ENCODE measurements at regions not wholly inside any gene's neighbourhood (a gene's known extent, or its start where the extent isn't known, plus 50 kb on each side); places are given as distances from the start of the nearest gene placed in this dataset.
A peak's percentile ranks its signal among the peaks of the same experiment; 100 is the strongest.

DNA sequence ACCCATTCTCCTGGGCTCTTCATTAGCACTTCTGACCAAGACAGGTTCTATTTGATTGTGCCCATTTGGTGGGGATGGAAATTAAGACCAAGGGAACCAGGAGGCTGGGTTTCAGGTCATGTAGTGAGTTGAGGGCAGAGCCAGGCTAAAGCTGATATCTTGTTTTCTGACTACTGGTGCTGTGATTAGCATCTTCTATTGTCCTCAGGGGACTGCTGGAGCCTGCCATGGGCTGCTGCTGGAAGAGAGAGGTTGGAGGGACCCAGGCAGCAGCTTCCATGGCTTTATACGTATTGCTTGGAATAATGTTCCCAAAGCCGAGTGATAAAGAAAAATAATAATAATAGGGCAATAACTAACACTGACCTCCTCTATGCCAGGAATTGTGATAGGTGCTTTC, 211.4 kb upstream of the ROPN1 start:
- Mint-ChIP-seq H3K27me3 (peaks cover 8% of the 10 kb centered on the region), H3K36me3 (ENCODE audit: low read depth) (no peaks in the 10 kb centered on the region), H3K4me1 (no peaks in the 10 kb centered on the region), H3K9me3 (no peaks in the 10 kb centered on the region), H3K4me3 (no peak overlapping the region), H3K27ac (no peak overlapping the region)
- DNase-seq = no peak
- intact Hi-C loops (cut with micrococcal nuclease) = no loop called here

DNA sequence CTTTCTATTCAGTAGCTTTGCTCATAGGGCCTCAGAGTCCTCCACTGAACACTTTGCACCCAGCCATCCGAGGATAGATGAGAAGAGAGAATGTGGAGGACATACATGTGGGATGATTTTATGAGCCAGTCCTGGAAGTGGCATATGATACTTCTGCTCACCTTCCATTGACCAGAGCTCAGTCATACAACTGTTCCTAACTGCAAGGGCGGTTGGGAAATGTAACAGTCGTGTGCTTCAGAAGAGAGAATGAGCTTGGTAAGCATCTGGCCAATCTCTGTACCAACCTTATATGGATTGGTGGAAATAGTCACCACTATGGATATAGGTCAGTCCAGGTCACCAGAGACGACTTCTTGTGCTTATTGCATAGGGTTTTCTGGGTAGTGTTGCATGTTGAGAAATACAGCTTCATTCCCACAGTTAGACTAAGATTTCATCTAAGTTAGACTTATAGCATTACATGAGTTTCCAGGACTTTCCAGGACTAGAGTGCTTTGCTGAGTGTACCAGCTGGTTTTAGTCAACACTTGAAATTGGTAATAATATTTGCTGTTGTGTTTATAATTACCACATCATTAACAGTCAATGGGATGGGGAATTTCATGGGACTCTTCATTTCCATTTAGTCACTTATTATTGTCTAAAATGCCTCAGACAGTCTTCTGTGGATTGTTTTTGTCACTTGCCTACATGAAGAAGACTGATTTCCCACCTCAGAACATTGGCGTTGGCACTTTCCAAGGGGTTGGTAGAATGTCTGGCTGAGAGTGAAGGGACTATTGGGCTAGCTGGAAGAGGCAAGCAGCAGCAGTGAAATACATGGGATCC, 214.5 kb upstream of the ROPN1 start:
- DNase-seq = no peak
- Mint-ChIP-seq H3K9me3 (no peaks in the 10 kb centered on the region), H3K4me1 (no peaks in the 10 kb centered on the region), H3K4me3 (no peak overlapping the region), H3K27me3 (peaks cover 9% of the 10 kb centered on the region), H3K27ac (no peak overlapping the region), H3K36me3 (ENCODE audit: low read depth) (no peaks in the 10 kb centered on the region)
- intact Hi-C loops (cut with micrococcal nuclease) = no loop called here

DNA sequence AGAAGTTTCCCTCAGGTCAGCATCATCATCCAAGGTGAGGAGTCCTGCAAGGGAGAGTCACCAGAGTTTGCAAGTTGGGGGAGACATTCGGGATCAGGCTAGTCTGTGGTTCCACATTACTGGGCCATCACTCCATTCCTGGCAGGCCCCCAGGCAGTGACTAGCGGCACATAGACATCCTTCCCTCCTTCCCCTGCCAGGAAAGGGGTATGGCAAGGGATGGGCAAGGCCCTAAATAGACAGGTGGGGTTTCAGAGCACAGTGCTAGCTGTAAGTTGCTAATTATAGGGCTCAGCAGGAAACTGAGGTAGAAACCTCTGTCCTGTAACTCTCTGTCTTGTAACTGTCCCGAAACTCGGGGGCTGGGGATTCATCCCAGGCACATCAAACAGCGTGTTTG, 215.2 kb upstream of the ROPN1 start:
- no peaks in the 10 kb centered on the region for H3K36me3 Mint-ChIP-seq (ENCODE audit: low read depth)
- H3K27me3 Mint-ChIP-seq = peaks cover 9% of the 10 kb centered on the region
- DNase-seq = no peak
- no peaks in the 10 kb centered on the region for H3K4me1 Mint-ChIP-seq
- intact Hi-C loops (cut with micrococcal nuclease) = no loop called here
- H3K9me3 Mint-ChIP-seq = no peaks in the 10 kb centered on the region
- no peak overlapping the region for H3K27ac Mint-ChIP-seq
- no peak overlapping the region for H3K4me3 Mint-ChIP-seq

DNA sequence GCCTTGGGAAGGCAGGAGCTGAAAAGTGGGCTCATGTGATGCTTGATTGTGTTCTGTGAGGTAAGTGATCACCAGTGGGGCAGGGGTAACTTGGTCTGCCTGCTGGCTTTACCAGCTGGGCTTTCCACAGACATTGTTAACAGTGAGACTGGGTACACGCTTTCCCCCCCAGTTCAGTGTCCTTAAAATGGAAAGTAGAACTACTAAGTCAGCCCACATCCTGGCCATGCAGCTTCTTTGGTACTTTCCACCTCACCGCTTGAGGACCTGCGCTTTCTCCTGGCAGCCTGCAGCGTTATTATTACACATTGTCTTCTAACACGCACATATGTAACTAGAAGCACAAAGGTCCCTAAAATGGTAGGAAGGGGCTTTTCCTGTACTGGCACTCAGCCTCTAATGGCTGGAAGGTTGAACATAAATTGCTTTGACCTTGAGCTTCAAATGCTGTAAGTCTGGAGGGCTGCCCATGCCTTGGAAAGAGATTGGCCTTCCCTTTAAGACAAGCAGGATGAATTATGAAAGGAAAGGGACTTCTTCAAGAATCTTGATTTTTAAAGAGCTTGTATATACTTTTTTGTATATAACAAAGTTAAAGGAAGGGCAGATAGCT, 216.1 kb upstream of the ROPN1 start:
- no peak overlapping the region for H3K27ac Mint-ChIP-seq
- H3K36me3 Mint-ChIP-seq (ENCODE audit: low read depth) = no peaks in the 10 kb centered on the region
- no peaks in the 10 kb centered on the region for H3K9me3 Mint-ChIP-seq
- intact Hi-C loops (cut with micrococcal nuclease) = no loop called here
- no peak for DNase-seq
- peaks cover 9% of the 10 kb centered on the region for H3K27me3 Mint-ChIP-seq
- H3K4me3 Mint-ChIP-seq = no peak overlapping the region
- no peaks in the 10 kb centered on the region for H3K4me1 Mint-ChIP-seq

DNA sequence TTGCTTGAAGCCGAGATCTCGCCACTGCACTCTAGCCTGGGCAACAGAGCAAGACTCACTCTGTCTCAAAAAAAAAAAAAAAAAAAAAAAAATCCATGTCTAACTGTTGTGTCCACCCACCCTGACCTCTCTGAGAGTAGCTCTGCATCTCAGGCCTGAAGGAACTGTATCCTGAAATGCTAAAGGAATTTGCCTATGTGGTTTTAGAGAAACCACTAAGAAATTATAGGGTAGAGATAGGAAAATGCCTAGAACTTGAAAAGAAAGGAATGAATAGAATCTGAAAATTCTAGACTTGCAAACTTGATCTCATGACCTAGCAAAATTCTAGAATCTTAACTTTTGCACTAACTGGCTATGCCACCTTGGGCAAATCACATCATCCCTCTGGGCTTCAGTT, 217.5 kb upstream of the ROPN1 start:
- H3K4me1 Mint-ChIP-seq = no peaks in the 10 kb centered on the region
- DNase-seq = no peak
- no peak overlapping the region for H3K4me3 Mint-ChIP-seq
- intact Hi-C loops (cut with micrococcal nuclease) = no loop called here
- no peaks in the 10 kb centered on the region for H3K36me3 Mint-ChIP-seq (ENCODE audit: low read depth)
- H3K9me3 Mint-ChIP-seq = no peaks in the 10 kb centered on the region
- H3K27me3 Mint-ChIP-seq = peaks cover 9% of the 10 kb centered on the region
- H3K27ac Mint-ChIP-seq = no peak overlapping the region

DNA sequence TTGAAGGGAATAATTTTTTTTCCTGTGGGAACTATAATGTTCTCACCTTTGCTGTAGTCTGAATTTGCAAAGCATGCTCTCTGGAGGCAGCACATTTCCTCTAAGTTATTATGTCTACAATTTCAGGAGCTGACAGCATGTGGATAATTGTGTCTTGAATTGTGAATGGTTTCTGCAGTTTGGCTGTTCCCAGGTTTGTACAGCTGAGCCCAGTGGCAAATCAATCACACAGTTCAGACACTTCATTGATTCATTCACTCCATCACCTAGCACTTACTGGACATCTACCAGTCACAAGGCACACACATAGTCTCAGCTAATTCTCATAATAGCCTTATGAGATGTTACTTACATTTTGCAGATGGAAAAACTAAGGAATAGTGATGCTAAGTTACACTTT, 219.0 kb upstream of the ROPN1 start:
- H3K9me3 Mint-ChIP-seq = no peaks in the 10 kb centered on the region
- DNase-seq = no peak
- no peaks in the 10 kb centered on the region for H3K36me3 Mint-ChIP-seq (ENCODE audit: low read depth)
- no peak overlapping the region for H3K4me3 Mint-ChIP-seq
- H3K4me1 Mint-ChIP-seq = no peaks in the 10 kb centered on the region
- intact Hi-C loops (cut with micrococcal nuclease) = no loop called here
- peaks cover 5% of the 10 kb centered on the region for H3K27me3 Mint-ChIP-seq
- no peak overlapping the region for H3K27ac Mint-ChIP-seq

DNA sequence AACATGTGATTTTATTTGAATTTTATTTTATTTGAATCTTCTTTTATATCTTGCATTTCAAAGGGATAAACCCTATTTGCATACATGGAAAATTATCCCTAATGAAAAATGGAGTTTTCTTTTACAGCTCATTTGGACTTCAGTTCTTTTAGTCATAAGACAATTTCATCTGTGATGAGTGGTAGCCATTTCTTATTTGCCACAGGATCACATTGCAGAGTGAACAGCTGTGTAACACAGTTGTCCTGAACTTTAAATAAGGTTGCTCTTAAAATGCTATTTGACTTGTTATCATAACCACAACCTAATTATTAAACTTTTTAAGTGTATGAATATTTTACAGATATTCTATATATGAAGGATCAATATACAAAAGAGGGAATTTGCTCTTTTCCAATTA, 221.7 kb upstream of the ROPN1 start:
- intact Hi-C loops (cut with micrococcal nuclease) = no loop called here
- no peak overlapping the region for H3K4me3 Mint-ChIP-seq
- no peak for DNase-seq
- H3K4me1 Mint-ChIP-seq = no peaks in the 10 kb centered on the region
- H3K9me3 Mint-ChIP-seq = peaks cover 4% of the 10 kb centered on the region
- no peak overlapping the region for H3K27ac Mint-ChIP-seq
- peaks cover 5% of the 10 kb centered on the region for H3K27me3 Mint-ChIP-seq
- no peaks in the 10 kb centered on the region for H3K36me3 Mint-ChIP-seq (ENCODE audit: low read depth)

DNA sequence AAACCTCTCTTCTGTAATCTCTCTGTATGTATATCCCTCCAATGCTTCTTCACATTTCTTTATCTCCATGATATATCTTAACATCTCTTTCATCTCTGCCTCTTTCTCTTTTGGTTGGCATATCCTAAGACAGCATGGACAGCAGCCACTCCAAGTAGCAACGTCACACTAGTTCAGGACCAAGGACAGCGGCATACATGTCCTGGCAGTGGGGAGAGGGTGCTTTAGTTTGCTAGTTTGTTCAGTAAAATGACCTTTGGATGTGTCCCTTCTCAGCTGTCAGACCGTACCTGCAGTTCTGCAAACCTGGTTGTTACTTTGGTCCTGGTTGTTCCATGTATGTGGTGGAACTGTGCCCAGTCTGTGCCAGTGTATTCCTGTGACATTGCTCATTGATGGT, 225.6 kb upstream of the ROPN1 start:
- no peaks in the 10 kb centered on the region for H3K27me3 Mint-ChIP-seq
- intact Hi-C loops (cut with micrococcal nuclease) = no loop called here
- no peak overlapping the region for H3K4me3 Mint-ChIP-seq
- DNase-seq = peak; percentile 83
- H3K9me3 Mint-ChIP-seq = peaks cover 4% of the 10 kb centered on the region
- no peak overlapping the region for H3K27ac Mint-ChIP-seq
- H3K4me1 Mint-ChIP-seq = no peaks in the 10 kb centered on the region
- no peaks in the 10 kb centered on the region for H3K36me3 Mint-ChIP-seq (ENCODE audit: low read depth)

DNA sequence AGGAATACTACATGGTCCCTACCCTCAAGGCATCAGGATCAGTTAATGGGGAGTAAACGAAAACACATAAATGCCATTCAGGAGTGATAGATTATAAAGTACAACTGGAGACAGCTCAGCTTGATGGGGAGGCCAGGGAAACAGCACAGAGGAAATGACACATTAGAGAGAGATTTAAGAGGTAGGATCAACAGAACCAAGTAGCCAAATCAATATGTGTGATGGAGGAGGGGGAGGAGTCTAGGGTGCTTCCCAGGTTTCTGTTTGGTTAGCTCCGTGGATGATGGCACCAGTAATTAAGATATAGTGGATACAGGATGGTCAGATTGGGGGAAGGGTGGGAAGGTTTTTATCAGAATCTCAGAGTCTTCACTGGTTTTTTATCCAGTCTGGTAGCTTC, 229.5 kb upstream of the ROPN1 start:
- H3K4me3 Mint-ChIP-seq = no peak overlapping the region
- no peaks in the 10 kb centered on the region for H3K4me1 Mint-ChIP-seq
- H3K9me3 Mint-ChIP-seq = peaks cover 4% of the 10 kb centered on the region
- no peak for DNase-seq
- H3K27ac Mint-ChIP-seq = no peak overlapping the region
- intact Hi-C loops (cut with micrococcal nuclease) = no loop called here
- no peaks in the 10 kb centered on the region for H3K27me3 Mint-ChIP-seq
- H3K36me3 Mint-ChIP-seq (ENCODE audit: low read depth) = no peaks in the 10 kb centered on the region

DNA sequence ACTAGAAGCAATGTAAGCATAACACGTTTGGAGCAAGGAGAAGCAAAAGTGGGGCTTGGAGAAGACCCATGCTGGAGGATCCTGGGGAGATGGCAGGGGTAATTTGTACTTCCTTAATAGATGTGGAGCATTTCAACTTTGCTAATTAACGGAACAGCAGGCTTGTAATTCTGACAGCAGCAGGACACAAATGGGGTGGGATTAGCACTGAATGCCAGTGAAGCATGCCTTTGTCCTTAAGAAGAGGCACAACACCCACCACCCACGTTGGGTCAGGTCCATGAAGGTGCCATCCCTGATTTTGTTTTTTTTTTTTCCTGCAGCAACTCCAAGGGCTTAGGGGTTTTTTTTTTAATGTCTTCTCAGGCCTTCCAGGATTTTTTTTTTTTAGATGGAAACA, 231.9 kb upstream of the ROPN1 start:
- H3K36me3 Mint-ChIP-seq (ENCODE audit: low read depth) = no peaks in the 10 kb centered on the region
- no peaks in the 10 kb centered on the region for H3K27me3 Mint-ChIP-seq
- no peak overlapping the region for H3K4me3 Mint-ChIP-seq
- H3K4me1 Mint-ChIP-seq = no peaks in the 10 kb centered on the region
- intact Hi-C loops (cut with micrococcal nuclease) = no loop called here
- H3K9me3 Mint-ChIP-seq = no peaks in the 10 kb centered on the region
- no peak for DNase-seq
- H3K27ac Mint-ChIP-seq = no peak overlapping the region

DNA sequence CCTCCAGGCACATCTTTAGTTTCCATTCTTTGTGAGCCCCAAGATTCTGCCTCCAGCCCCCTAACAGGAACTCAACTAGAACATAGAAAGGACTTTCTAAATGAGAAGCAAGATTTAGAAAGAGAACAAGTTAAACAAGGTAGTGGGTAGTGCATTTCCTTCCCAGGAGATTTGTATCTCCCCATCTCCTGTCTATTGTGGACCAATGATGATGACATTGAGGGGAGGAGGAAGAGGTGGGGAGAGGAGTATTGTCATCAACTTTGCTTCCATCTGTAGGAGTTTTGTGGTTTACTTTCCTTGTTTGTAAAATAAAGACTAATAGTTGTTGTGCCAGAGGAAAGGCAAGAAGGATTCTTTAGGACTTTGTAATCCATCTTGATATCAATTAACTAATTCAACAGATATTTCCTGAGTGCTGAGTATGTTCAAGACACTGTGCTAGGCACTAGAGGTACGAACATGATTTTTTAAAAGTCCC, 235.3 kb upstream of the ROPN1 start:
- Mint-ChIP-seq H3K27ac (no peak overlapping the region), H3K9me3 (no peaks in the 10 kb centered on the region), H3K4me1 (no peaks in the 10 kb centered on the region), H3K4me3 (no peak overlapping the region), H3K27me3 (peaks cover 2% of the 10 kb centered on the region), H3K36me3 (ENCODE audit: low read depth) (no peaks in the 10 kb centered on the region)
- intact Hi-C loops (cut with micrococcal nuclease) = no loop called here
- no peak for DNase-seq

DNA sequence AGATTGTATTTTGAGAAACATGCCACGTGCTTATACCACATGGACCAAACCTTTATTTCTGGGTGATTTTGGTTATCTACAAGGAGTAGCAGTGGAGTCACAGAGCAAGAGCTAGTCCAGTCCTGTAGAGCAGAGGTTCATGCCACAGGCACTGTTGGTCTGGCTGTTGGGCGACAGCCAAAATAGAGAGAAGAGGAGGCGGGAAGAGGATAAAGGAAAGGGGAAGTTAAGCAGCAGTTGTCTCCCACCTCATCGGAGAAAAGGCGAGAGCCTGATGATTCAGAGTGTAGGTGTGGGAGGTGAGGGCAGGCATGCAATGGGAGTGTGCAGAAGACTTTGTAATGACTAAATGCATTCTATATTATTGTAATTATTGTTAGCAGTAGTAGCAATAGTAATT, 237.5 kb upstream of the ROPN1 start:
- Mint-ChIP-seq H3K4me1 (no peaks in the 10 kb centered on the region), H3K27me3 (peaks cover 2% of the 10 kb centered on the region), H3K9me3 (no peaks in the 10 kb centered on the region), H3K4me3 (no peak overlapping the region), H3K36me3 (ENCODE audit: low read depth) (no peaks in the 10 kb centered on the region), H3K27ac (no peak overlapping the region)
- intact Hi-C loops (cut with micrococcal nuclease) = no loop called here
- DNase-seq = no peak

DNA sequence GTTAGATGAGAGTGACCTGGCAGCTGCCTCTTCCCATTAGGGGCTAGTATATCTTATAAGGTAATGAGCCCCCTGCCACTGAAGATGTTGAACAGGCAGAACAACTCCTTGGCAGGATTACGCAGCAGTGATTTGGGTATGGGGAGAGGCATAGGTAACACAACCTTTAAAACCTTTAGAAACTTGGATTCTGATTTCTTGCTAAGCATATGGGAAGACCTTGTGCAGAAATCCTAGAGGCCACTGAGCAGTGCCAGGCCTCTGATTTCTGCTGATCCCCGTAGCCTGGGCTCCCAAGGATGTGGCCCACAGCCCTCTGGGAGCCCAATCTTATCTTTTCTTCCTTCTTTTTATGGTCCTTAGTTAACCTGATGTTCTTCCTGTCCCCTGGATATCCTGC, 237.9 kb upstream of the ROPN1 start:
- Mint-ChIP-seq H3K9me3 (no peaks in the 10 kb centered on the region), H3K27me3 (peaks cover 2% of the 10 kb centered on the region), H3K4me1 (no peaks in the 10 kb centered on the region)

DNA sequence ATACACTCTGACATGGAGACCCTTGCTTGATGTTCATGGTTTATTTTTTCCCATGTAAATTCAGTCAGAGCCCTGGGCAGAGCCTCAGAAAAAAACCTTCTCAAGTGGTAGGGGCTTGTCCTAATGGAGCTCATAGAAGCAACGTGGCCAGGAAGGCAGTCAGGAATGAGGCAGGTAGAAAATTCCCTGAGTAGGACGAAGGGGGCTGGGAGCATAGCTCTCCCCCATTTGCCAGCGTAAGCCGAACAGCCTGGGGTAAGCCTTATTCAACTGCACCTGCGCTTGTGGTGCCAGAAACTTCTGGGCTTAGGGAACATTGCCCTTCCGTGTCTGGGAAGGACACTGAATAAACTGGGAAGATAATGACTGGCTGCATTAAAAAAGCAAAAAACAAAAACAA, 238.5 kb upstream of the ROPN1 start:
- Mint-ChIP-seq H3K4me1 (no peaks in the 10 kb centered on the region), H3K36me3 (ENCODE audit: low read depth) (no peaks in the 10 kb centered on the region), H3K27ac (no peak overlapping the region), H3K4me3 (no peak overlapping the region), H3K27me3 (peaks cover 2% of the 10 kb centered on the region), H3K9me3 (no peaks in the 10 kb centered on the region)
- no peak for DNase-seq
- intact Hi-C loops (cut with micrococcal nuclease) = no loop called here

More for the DNA sequence above, 237.9 kb upstream of the ROPN1 start:
- no peaks in the 10 kb centered on the region for H3K36me3 Mint-ChIP-seq (ENCODE audit: low read depth)
- no peak overlapping the region for H3K27ac Mint-ChIP-seq
- intact Hi-C loops (cut with micrococcal nuclease) = no loop called here
- no peak overlapping the region for H3K4me3 Mint-ChIP-seq
- DNase-seq = no peak

DNA sequence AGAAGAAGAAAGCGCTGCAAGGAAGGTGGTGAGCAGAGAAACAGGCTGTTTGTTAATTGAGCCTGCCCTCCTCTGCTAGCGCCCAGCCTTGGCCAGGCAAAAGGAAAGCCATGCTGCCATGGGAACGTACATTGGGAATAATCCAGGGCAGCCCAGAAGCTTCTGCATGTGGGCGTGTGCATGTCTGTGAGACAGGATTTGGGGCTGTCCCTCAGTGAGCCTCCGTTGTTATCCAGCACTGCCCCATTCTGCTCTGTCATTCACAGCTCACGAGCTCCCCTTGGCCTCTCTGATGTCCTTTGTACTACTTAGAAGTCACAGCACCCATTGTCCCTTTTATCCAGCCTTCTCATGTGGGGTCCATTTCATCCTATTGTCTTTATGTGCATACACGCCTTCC, 239.1 kb upstream of the ROPN1 start:
- intact Hi-C loops (cut with micrococcal nuclease) = no loop called here
- no peak overlapping the region for H3K27ac Mint-ChIP-seq
- no peak overlapping the region for H3K4me3 Mint-ChIP-seq
- H3K9me3 Mint-ChIP-seq = no peaks in the 10 kb centered on the region
- H3K36me3 Mint-ChIP-seq (ENCODE audit: low read depth) = no peaks in the 10 kb centered on the region
- H3K4me1 Mint-ChIP-seq = no peaks in the 10 kb centered on the region
- DNase-seq = no peak
- peaks cover 2% of the 10 kb centered on the region for H3K27me3 Mint-ChIP-seq

All from activated CD4-positive, alpha-beta T cell treated with anti-CD3 and anti-CD28 coated beads, Interleukin-2, amount 10 ng/mL, durations not matched to agents 24 days and 14 days (primary cell).